ENCODE measurements at regions not wholly inside any gene's neighbourhood (a gene's known extent, or its start where the extent isn't known, plus 50 kb on each side); places are given as distances from the start of the nearest gene placed in this dataset.

DNA sequence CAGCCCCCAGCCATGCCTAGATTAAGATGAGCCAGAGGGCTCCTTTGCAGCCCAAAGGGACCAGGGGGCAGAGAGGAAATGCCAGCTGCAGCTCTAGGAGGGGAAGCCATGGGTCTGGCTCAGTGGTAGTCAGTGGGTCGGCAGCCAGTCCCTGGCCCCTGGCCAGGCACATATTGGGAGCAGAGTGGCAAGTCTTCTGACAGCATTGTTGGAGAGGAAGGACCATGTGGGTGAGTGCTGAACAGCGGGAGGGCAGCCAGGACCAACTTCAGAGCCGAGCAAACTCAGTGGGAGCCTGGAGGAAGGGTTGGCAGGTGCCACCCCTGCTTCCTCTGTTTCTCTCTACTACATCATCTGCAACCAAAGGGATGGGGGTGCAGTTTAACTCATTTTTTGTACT, 140.5 kb upstream of the PELI1 start:
- TF ChIP-seq, protein P1, sequence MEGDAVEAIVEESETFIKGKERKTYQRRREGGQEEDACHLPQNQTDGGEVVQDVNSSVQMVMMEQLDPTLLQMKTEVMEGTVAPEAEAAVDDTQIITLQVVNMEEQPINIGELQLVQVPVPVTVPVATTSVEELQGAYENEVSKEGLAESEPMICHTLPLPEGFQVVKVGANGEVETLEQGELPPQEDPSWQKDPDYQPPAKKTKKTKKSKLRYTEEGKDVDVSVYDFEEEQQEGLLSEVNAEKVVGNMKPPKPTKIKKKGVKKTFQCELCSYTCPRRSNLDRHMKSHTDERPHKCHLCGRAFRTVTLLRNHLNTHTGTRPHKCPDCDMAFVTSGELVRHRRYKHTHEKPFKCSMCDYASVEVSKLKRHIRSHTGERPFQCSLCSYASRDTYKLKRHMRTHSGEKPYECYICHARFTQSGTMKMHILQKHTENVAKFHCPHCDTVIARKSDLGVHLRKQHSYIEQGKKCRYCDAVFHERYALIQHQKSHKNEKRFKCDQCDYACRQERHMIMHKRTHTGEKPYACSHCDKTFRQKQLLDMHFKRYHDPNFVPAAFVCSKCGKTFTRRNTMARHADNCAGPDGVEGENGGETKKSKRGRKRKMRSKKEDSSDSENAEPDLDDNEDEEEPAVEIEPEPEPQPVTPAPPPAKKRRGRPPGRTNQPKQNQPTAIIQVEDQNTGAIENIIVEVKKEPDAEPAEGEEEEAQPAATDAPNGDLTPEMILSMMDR (IDR thresholded peaks at IDR 0.05), result no peak
- no peak for TF ChIP-seq POLR2A (IDR thresholded peaks at IDR 0.05)

Measured in lower leg skin (tissue), 3 donors.